ENCODE measurements at regions not wholly inside any gene's neighbourhood (a gene's known extent, or its start where the extent isn't known, plus 50 kb on each side); places are given as distances from the start of the nearest gene placed in this dataset.
"Not testable (repeated sequence)": the region's sequence is repeated elsewhere in the genome, so short reads cannot be mapped to it uniquely, and the experiment has no call there.

DNA sequence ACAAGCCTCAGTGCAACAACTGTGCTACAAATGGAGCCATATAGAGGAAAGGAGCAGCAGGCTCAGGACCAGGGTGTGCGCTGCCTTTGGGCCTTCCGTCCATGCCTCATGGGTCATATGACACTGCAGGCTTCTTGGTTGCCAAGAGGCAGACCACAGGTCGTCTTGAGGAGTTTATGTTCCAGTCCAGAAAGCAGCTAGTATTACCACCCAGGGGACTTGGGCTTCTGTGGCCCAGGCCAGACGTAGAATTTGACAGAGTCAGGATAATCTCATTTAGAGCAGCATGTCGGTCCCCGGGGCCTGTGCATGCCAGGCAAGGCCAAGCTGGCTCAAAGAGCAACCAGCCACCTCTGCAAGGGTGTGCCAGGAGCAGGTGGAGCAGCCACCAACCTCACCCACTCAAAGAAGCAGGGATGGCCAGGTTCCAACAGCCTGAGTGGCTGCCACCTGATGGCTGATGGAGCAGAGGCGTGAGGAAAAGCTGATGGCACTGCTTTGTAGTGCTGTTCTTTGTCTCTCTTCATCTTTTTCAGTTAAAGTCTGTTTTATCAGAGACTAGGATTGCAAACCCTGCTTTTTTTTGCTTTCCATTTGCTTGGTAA is 109.1 kb downstream of the CCDC74A start:
- DNase-seq (ENCODE audit: insufficient read length, low spot score); FAIRE-seq: not testable (repeated sequence)

DNA sequence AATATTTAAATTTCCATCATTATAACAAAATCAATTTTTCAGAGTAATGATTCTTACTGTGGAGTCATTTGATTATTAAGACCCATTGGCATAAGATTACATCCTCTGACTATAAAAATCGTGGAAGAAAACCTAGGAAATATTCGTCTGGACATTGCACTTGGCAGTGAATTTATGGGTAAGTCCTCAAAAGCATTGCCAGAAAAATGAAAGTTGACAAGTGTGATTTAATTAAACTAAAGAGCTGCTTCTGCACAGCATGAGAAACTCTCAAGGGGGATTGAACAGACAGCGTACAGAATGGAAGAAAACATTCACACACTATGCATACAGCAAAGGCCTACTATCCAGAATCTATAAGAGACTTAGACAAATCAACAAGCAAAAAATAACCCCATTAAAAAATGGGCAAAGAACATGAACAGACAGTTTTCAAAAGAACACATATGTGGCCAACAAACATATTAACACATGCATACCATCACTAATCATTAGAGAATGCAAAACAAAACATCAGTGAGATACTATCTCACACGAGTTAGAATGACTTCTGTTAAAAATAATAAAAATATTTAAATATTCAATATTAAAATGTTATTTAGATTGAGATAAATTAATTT is 111.4 kb downstream of the CCDC74A start:
- FAIRE-seq; DNase-seq (ENCODE audit: insufficient read length, low spot score): not testable (repeated sequence)

DNA sequence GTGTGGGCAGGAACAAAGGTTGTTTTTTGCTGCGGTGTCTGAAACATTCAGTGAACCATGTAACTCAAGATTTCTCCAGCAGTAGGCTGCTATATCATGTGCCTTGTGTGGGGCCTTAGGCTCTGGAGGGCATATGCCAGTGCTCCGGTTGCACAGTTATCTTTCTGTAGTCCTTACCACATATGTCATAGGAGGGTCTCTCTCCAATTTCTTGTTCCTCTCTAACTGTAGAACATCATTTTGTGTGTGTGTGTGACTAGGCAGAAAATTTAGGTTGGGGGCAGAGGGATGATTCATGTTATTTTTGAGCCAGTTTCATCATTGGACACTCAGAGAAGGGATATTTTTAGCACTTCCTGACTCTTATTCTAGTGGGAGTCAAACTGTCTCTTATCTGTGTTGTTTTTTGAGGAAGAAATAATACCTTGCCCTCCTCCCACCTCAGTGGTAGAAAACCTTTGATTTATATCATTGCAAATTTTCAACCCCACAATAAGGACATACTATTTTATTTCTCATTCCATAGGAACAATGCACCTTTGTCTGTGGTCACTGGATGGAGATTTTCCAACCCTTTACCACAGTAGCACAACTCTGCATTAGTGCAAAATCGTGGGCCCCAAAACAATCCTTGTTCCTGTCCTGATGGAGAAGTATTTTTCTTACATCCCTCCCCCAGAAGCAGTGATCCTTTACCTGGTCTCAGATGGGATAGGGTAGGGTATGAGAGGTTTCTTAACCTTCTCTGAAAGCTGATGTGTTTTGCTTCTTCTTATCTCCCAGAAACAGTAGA is 113.9 kb downstream of the CCDC74A start:
- DNase-seq (ENCODE audit: insufficient read length, low spot score) (no peak), FAIRE-seq (no peak)

DNA sequence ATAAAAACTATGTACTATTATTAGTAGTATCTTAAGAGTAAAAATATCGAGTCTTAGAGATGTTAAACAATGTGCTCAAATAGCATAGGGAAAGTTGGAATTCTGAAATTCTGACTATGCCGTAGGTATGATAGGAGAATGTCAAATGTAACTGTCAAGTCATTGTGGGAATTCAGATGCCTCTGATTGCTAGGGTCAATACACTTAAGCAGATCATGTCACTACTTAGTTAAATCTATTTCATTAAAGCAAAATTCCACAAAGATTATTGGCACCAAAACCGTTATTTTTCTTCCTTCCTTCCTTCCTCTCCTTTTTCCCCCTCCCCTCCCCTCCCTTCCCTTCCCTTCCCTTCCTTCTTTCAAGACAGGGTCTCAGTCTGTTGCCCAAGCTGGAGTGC is 115.5 kb downstream of the CCDC74A start:
- not testable (repeated sequence) for DNase-seq (ENCODE audit: insufficient read length, low spot score); FAIRE-seq

DNA sequence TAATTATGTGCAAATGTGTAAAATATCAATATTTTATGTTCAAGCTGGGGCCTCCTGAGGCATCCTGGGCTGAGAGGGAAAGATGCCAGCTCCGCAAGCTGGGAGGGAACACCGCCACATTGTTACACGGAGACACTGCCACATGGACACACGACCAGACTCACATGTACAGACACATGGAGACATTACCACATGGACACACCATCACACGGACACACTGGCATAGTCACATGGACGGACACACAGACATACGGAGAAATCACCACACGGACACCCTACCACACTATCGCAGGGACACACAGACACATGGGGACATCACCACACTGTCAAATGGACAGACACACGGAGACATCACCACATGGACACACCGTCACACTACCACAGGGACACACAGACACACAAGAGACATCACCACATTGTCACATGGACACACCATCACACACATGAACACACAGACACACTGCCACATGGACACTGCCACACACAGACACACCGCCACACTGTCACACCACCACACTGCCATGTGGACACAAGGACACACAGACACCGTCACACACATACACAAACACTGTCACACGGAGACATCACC is 117.6 kb downstream of the CCDC74A start:
- no peak for DNase-seq (ENCODE audit: insufficient read length, low spot score)
- peak; percentile 74 for FAIRE-seq

DNA sequence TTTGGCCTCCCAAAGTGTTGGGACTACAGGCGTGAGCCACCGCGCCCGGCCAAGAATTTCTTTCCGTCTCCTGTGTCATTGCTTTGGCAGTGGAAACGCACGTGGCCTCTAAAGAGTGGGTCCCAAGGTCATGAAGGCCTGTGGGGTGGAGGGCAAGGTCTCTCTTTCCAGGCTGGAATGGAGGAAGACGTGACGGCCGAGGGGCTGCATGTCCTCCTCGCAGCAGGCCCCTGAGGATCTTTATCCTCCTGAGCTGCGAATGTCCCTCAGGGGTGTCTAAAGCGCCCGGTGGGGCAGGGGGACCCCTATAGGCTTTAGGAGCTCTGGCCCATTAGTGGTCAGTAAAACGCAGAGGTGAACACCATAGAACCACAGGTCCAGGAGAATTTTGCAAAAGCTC is 118.5 kb downstream of the CCDC74A start:
- DNase-seq (ENCODE audit: insufficient read length, low spot score); FAIRE-seq: not testable (repeated sequence)

DNA sequence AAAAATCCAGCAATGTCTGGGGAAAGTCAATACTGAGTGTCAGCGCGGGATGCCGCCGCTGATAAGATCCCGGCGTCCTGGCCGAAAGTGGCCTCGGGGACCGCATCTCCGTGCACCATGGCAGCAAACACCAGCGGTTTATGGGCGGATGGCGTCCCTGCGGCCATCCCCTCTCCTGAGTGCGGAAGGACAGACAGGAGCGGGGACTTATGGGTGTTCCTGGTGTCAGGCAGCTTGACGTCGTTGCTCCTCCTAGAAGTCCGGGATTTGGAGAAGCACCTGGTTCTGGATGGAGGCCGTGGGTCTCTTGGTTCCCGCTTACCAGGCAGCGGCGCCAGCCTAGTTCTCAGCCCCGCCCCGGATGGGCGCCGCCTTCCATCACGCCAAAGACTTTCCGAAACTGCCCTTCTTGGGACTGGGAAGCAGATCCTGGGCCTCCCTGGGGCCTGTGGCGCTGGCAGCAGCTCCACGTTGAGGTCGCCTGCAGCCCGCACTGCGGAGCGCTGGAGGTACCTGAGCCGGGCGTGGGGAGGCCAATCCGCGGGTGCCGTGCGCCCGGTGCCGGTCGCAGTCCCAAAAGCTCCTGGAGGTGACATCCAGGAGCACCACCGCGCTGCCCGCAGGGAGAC is 119.1 kb downstream of the CCDC74A start:
- no peak for DNase-seq (ENCODE audit: insufficient read length, low spot score)
- no peak for FAIRE-seq

DNA sequence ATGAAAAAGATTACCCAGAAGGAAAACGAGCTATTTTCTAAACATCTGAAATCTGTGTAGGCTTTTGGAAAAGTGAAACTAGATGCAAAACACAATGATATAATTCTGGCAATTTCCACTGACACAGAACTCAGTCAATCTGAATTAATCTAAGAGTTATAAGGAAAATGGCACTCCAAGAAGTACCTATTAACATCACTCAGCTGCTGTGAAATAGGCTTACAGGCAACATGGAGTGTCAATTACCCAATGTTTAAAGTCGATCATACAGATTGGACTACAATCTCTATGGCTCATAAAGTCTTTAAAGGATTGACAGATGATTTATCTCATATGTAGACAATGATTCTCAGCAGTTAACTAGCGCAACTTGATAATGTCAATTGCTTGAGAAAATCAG is 120.9 kb downstream of the CCDC74A start:
- not testable (repeated sequence) for FAIRE-seq; DNase-seq (ENCODE audit: insufficient read length, low spot score)

DNA sequence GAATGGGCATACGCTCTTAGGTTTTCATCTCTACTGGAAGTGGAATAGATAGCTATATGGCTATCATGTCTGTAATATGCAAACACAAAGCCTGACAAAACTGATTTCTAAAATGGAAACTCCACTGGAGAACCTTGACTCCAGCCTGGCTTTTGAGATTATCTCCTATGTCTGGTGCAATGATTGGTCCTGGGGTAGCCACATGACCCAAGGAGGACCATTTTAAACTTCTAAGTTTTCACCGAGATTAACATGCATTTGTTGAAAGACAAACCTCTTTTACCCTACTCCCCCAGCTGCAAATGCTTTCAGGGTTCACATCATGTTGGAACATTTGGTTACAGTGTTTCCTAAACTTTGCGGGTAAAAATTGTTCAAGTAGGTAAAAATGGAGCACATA is 124.6 kb downstream of the CCDC74A start:
- FAIRE-seq; DNase-seq (ENCODE audit: insufficient read length, low spot score): not testable (repeated sequence)

DNA sequence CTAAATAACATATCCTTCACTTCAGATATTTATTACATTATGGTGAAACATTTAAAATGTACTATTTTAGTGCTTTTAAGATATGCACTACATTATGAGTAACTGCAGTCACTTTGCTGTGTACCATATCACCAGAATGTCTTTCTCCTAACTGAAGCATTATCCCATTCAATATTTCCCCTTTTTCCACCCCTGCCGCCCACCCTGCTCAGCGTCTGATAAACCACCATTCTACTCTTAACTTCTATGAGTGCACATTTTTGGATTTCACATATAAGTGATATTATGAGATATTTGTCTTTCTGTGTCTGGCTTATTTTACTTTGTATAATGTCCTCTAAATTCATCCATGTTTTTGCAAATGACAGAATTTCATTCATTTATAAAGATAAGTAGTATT is 126.4 kb downstream of the CCDC74A start:
- not testable (repeated sequence) for DNase-seq (ENCODE audit: insufficient read length, low spot score); FAIRE-seq

DNA sequence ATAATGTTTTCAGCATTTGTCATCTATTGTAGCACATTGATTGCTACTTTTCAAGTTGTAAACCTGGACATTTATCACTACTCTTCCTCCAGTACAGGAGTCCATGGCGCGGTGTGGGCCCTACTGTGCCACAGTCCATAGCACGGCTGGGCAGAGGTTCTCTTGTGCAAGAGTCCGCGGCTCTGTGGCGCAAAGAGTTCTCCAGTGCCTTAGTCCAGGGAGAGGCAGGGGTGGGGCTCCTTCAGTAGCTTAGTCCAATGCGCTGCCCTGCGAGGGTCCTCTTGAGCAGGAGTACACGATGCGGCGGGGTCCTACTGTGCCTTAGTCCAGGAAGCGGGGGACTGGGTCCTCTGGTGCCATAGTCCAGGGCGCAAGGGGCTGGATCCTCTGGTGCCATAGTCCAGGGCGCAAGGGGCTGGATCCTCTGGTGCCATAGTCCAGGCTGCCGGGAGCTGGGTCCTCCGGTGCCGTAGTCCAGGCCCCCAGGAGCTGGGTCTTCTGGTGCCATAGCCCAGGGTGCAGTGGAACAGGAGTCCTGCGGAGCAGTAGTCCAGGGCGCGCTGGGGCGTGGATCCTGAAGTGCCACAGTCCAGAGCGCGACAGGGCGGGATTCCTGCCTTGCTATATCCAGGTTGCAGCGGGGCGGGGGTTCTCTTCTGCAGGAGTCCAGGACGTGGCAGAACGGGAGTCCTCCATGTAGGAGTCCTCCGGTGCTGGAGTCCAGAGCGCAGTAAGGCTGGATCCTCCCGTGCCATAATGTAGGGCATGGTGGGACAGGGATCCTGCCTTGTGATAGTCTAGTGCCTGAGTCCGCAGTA is 129.3 kb downstream of the CCDC74A start:
- DNase-seq (ENCODE audit: insufficient read length, low spot score) (no peak), FAIRE-seq (no peak)

DNA sequence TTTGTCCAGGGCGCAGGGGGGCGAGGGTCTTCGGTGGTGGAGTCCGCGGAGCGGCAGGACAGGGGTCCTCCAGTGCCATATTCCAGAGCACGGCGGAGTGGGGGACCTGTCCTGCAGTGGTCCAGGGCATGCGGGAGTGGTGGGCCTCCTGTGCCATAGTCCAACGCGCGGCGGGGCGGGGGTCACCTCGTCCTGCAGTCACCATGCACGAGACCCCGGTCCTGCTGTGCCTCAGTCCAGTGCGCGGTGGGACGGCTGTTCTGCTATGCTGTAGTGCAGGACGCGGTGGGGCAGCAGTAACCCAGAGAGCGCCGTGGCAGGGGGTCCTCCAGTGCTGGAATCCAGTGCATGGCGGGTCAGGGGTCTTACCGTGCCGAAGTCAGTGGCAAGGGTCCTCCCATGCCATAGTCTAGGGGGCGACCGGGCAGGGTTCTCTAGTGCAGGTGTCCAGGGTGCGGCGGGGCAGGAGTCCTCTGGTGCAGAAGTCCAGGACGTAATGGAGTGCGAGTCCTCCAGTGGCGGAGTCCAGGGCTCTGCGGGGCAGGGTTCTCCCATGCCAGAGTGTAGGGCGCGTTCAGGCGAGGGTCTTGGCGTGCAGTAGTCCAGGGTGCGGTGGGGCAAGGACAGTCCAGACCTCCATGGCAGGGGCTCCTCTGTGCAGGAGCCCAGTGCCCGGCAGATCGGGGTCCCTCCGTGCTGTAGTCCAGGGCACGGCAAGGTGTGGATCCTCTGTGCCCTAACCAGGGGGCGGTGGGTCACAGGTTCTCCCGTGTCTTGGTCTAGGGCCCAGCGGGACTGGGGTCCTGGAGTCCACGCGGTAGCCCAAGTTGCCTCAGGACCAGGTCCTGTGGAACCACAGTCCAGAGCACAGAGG is 130.4 kb downstream of the CCDC74A start:
- DNase-seq (ENCODE audit: insufficient read length, low spot score) (no peak), FAIRE-seq (no peak)

DNA sequence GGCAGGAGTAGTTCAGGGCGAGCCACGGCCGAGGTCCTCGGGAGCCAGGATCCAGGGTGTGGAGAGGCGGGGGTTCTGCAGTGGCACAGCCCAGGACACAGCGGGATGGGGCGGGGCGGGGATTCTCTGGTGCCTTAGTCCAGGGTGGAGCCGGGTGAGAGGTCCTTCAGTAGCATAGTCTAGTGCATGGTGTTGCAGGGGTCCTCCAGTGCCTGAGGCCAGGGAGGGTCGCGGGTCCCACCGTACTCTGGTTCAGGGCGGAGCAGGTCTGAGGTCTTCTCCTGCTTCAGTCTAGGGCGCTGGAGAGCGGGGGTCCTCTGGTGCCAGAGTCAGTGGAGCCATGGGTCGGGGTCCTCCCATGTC is 131.1 kb downstream of the CCDC74A start:
- FAIRE-seq (no peak), DNase-seq (ENCODE audit: insufficient read length, low spot score) (no peak)

DNA sequence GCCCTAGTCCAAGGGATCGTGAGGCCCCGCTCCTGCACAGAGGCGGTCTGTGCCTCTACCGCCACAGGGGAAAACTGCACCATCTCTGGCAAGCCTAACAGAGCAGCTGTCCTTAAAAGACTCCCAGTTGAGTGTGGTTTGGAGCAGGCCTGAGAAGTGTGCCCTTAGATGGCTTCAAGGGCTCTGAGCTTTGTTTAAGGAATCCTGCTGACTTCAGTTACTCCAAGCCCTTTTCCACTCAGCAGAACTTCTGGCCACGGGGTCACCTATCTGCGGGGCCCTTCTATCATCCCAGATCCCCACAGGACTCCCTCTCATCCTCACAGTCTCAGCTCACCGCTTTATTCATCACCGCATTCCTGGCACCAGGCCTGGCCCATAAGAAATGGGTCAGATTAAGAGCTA is 131.5 kb downstream of the CCDC74A start:
- FAIRE-seq (no peak), DNase-seq (ENCODE audit: insufficient read length, low spot score) (no peak)

DNA sequence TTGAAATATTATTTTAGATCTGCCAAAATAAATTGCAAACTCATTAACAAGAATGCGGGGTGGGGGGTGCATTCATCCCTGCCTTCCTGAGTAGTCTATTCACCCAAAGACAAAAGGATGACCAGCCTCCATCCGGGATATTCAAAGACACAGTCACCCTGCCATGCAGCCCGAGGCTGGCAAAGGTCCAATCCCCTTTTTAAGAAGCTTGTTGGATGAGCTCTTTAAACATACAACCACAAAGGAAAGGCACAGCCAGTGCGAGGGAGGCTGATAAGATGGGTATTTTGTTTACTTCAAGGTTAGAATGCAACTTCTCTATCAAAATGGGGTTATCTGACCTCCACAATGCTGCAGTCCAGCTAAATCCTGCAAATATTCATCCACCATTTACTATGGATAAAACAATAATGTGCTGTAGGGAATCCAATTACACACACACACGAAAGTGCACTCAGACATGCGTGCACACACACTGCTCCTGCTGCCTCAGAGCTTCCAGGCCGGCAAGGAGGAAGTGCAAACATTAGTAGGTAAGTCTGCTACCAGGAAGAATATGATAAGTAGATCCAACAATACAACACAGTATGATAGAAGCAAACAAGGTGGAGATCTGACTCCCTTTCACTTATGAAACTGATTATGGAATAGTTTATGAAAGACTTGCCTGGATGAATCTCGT is 133.6 kb downstream of the CCDC74A start:
- not testable (repeated sequence) for DNase-seq (ENCODE audit: insufficient read length, low spot score); FAIRE-seq

DNA sequence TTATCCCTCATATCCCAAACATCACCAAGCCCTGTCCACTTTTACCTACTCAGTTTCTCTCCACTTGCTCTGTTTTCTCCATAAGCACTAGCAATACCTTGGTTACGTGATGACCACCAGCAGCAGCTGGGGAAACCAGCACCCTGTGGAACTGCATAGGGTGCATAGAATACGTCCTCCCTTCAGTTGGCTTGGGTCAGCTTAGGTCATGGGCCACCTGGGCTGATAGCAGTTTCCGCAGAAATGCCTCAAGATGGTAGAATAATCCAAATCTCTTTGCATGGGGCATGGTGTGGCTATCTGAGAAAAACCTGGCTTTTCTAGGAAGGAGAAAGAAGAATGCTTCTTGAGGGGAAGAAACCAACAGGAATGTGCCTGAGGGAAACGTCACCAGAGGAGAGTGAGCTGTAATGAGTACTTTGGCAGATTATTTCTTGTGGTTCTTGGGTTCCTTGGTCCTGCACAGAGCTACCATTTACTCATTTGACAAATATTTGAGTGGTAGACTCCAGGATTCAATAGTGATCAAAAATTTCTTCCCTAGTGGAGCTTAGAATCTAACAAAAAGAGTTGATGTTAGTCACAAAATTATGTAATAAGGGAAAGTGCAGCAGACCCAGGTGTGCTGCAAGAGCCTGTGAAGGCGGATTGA is 134.3 kb downstream of the CCDC74A start:
- not testable (repeated sequence) for FAIRE-seq; DNase-seq (ENCODE audit: insufficient read length, low spot score)

DNA sequence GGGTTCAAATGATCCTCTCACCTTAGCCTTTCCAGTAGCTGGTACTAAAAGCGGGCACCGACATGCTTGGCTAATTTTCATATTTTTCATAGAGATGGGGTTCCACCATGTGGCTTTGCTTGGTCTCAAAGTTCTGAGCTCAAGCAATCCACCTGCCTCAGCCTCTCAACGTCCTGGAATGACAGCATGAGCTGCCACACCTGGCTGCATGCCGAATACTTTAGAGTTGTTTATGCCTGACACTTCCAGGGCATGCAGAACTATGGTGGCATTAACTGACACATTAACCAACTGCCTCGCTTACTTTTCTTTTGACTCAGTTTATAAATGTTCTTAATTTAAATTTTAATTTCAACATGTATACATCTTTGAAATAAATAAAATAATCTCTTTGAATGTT is 135.8 kb downstream of the CCDC74A start:
- not testable (repeated sequence) for DNase-seq (ENCODE audit: insufficient read length, low spot score)

DNA sequence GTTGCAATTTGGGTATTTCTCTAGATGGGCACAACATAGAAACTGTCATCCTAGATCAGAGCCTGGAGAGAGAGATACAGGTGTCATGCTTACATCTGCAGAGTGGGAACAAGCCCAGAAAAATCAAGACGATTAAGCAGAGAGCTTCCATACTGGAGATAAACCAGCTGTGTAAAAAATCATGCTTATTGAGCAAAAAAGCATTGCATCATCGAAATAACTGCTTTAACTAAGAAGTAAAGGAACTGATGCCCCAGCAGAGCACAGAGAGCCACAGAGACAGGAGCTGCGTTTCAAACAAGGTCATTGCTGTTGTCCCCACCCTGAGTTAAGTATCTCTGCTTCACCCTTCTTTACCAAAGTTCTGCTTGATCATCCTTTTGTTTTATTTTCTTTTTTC is 138.0 kb downstream of the CCDC74A start:
- not testable (repeated sequence) for DNase-seq (ENCODE audit: insufficient read length, low spot score); FAIRE-seq

More for the DNA sequence above, 135.8 kb downstream of the CCDC74A start:
- FAIRE-seq: not testable (repeated sequence)
